NCI-H2196 treated with DMSO at 0.1 percent for 48 hours (cell line): ENCODE measurements at regions not wholly inside any gene's neighbourhood (a gene's known extent, or its start where the extent isn't known, plus 50 kb on each side); places are given as distances from the start of the nearest gene placed in this dataset.
"Not testable (repeated sequence)": the region's sequence is repeated elsewhere in the genome, so short reads cannot be mapped to it uniquely, and the experiment has no call there.

ENCODE experiments used
- DNase-seq: peaks from one replicate; lab custom pipeline; 2025; ENCODE audit not compliant: unreplicated experiment; lab: John Stamatoyannopoulos, UW

DNA sequence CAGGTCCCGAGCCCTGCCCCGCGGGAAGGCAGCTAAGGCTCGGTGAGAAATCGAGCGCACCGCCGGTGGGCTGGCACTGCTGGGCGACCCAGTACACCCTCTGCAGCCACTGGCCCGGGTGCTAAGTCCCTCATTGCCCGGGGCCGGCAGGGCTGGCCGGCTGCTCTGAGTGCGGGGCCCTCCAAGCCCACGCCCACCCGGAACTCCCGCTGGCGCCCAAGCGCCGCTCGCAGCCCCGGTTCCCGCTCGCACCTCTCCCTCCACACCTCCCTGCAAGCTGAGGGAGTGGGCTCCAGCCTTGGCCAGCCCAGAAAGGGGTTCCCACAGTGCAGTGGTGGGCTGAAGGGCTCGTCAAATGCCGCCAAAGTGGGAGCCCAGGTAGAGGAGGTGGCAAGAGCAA is 63.2 kb upstream of the IER3 start:
- not testable (repeated sequence) for DNase-seq

DNA sequence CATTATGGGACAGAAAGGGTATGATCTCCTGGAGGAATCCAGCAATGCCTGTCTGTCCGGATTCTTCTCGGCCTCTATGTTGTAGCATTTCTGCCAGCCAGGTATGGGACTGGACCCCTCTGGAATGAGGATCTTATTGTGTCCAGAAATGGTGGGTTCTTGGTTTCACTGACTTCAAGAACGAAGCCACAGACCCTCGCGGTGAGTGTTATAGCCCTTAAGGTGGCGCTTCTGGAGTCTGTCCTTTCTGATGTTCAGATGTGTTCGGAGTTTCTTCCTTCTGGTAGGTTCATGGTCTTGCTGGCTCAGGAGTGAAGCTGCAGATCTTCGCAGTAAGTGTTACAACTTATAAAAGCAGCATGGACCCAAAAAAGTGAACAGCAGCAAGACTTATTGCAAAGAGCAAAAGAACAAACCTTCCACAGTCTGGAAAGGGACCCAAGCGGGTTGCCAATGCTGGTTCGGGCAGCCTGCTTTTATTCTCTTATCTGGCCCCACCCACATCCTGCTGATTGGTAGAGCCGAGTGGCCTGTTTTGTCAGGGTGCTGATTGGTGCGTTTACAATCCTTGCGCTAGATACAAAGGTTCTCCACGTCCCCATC is 62.3 kb upstream of the IER3 start:
- no peak for DNase-seq

DNA sequence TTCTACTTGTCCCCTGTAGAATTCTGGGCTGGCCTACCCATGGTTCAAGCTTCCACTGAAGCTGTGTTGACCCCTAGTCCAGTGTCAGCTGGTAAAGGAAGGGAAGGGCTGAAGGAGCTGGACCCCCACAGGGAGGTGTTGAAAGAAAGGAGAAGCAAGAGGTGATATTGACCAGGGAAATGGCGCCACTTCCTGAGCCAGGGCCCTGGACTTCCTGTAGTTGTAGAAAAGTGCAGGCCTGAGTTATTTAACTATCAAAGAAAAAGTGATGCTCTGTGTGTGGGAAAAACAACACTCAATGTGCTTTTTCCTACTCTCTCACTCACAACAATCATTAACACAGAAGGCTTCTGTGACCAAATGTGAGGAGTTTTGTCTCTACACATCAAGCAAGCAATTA is 60.0 kb upstream of the IER3 start:
- DNase-seq, result no peak

DNA sequence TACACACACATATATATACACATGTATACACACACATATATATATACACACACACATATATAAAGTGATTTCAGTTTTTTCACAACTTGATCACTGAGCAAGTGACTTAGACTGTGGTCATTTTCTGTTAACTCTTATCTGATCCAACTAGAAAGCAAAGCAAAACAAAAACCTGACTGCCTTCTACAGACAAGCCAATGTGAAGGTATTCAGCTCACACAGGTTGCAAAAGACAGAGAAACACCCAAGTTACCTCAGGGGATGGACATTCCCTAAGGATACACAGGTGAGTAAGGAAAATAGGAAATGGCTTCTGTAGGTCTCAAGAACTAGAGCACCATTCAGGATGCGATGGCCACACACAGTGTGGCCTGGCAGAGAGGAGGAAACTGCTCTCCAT is 58.4 kb upstream of the IER3 start:
- no peak for DNase-seq

DNA sequence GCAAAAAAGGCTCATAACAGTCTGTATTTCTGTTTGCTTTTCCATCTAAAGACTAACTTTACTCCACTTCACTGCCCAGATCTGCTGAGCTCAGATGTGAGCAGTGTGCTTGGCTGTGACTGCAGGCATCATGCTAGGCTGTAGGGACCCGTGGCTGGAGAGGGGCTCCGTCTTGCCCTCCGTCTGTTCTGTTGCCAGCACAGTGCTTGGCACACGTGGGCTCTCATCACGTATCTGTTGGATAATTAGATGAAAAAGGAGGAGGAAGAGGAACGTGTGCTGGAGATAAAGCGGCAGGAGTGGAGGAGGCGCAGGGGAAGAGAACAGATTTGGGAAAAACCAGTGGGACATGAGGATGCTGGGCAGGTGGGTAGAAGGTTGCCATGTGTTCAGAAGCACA is 57.6 kb upstream of the IER3 start:
- no peak for DNase-seq

DNA sequence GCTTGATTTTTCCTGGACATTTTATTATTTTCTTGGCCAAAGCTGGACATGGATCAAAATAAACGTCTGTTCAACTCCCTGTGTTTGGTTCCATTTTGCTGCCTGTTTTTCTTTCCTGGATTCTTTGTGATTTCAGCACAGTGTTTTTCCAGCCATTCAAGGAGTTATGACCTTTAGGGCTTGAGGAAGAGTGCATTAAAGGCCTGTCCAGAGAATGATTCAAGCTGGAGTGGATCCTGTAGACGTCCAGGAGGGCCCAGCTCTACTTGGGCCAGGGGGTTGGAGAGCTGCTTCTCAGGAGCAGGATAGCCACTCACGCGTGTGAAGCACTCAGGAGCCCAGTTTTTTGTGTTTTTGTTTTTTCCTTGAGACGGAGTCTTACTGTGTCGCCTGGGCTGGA is 56.5 kb upstream of the IER3 start:
- no peak for DNase-seq

DNA sequence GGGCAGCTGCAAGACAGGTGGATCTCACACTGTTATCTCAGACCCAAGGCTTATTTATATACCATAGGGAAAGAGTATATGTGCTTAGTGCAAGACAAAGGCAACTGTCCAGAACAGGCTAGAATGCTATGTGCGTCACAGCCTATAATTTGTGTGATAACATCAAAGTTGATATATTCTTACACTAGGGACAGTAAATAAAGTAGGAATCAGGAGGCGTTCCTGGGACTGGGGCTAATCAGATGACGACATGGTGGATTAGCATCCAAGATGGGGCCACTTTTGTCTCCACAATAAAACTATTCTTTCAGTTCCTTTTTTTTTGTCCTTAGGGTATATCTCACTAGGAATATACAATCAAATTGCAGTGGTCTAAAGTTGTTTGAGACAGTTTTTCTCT is 54.9 kb upstream of the IER3 start:
- no peak for DNase-seq

DNA sequence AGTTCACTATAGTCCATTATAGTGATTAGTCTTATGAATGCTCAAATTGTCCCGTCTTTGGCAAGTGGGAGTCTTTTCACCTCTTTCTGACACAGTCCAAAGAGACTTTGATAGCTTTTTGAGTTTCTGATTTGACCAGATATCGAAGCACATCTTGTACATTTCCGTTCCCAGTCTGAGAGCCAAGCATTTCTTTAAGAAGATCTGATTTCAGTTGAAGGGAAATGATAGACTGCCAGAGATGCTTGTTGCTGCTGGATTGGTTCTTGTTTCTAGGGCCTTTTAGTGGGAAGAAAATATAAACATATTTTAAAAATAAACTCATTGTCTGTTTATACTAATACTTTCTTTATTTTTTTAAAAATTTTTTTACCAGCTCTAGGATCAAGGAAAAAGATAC is 54.1 kb upstream of the IER3 start:
- DNase-seq, result no peak

DNA sequence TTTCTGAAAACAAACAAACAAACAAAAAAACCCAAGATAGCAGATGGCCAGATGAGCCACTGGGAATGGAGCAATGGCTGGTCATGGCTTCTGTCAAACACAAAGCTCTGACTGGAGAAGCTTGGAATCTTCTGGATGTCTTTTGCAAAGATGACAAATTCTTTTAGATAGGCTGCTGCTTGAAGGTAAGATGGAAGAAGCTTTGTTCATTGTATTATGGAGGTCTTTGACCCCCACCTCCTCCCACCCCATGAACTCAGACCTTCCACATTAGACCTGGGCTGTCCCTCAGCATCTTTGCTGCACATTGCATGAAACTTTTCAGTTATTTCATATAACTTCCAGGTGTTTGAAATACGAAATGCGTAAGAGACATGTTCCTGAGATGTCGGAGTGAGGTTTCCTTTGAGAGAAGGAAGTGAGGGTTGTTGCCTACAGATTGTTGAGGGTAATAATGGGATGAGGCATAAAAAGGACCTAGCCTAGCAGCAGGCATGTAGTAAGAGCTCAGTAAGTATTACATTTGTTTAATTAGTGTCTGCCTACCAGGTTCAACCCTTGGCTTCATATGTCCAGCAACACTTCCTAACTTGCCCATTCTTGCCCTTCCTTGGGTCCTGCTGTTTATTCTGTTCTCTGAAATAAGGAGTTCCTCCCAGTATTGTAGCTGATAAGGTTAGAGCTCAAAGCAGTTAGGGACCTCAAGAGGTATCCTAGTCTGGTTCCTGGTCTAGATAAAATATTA is 51.4 kb upstream of the IER3 start:
- no peak for DNase-seq
